Body of pancreas (tissue), 4 donors: ENCODE measurements at regions not wholly inside any gene's neighbourhood (a gene's known extent, or its start where the extent isn't known, plus 50 kb on each side); places are given as distances from the start of the nearest gene placed in this dataset.
A peak's percentile ranks its signal among the peaks of the same experiment; 100 is the strongest.

ENCODE experiments used
- ATAC-seq: fragments of 150-250 bp; one replicate; pipeline ENCODE4 v1.9.1; 2016
- DNase-seq, 4 donors: peaks; one replicate each; pipeline ENCODE4 v3.0.0-alpha.2; 2019
- H3K27ac ChIP-seq, 4 donors: fragments of 200-600 bp; sonication (generic); 1 replicate in 3 of 4; 2 replicates in 1 of 4; pipeline versions ENCODE4 v1.5.1 to v1.6.1; 2016 to 2019; ENCODE audit warnings: mild to moderate bottlenecking in 1 of 4, mixed read lengths in 1 of 4, moderate library complexity in 1 of 4
- H3K27me3 ChIP-seq, 2 donors: fragments of 200-600 bp; sonication (generic); one replicate each; pipeline ENCODE4 v1.6.0; 2016; ENCODE audit warnings: mild to moderate bottlenecking in 1 of 2
- H3K36me3 ChIP-seq, 2 donors: fragments of 200-600 bp; sonication (generic); replicated peaks in 1 of 2; 2 replicates each; pipeline ENCODE4 v1.5.1; 2016; ENCODE audit warnings: low read depth in 2 of 2; ENCODE audit not compliant: insufficient read depth in 1 of 2
- H3K4me1 ChIP-seq: fragments of 200-600 bp; sonication (generic); one replicate; pipeline ENCODE4 v1.6.0; 2016
- H3K4me3 ChIP-seq, 2 donors: fragments of 200-600 bp; sonication (generic); 1 replicate in 1 of 2; 2 replicates in 1 of 2; pipeline ENCODE4 v1.5.1; 2016 to 2019
- H3K9me3 ChIP-seq, 3 donors: fragments of 200-600 bp; sonication (generic); 1 replicate in 2 of 3; 2 replicates in 1 of 3; pipeline ENCODE4 v1.5.1; 2016
- POLR2A ChIP-seq, 3 donors: fragments of 450-650 bp; IDR thresholded peaks; one replicate each; pipeline ENCODE4 v1.6.1; 2016; ENCODE audit warnings: antibody characterized with exemption in 3 of 3, mild to moderate bottlenecking in 2 of 3
- WGBS, 2 donors: methylation state at CpG; one replicate each; pipeline ENCODE4 v1.1.5; 2017; 5-methylcytosine and 5-hydroxymethylcytosine counted together
- intact Hi-C: fragments of 100-400 bp; cut with DNase I; formaldehyde crosslinking; loops from one replicate; pipeline ENCODE4 v1.15.1; 2023
- TF ChIP-seq, protein P1 (sequence below), 7 experiments: fragments of 450-650 bp in 4 of 7; fragments of 200-600 bp in 3 of 7; sonication (generic) in 3 of 7; IDR thresholded peaks; one replicate each; pipeline ENCODE4 v1.5.1; 2016 to 2019; ENCODE audit warnings: antibody characterized with exemption in 7 of 7

DNA sequence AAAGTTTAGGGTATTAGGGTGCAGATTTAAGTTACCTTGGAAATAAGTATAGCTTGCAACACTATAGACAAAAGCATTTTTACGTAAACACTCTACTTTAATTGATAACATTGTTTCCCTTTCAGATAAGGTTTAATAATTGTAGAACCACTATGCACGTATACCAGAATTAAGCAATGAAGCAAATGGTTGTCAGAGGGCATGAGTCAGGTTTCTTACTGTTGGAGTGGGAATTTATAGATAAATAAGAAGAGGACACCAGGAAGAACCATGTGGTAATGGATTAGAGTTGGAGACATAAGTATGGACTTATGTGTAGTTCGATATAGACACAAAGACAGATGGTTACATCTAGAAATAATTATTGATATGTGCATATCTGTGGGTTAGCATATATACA, 355.6 kb downstream of the ETV1 start:
- H3K36me3 ChIP-seq: no peaks in the 10 kb centered on the region
- 57 to 64% methylated on average over 3 of the region's 3 CpGs for WGBS, 2 donors
- H3K27me3 ChIP-seq: no peaks in the 10 kb centered on the region
- intact Hi-C loops: no loop called here
- H3K9me3 ChIP-seq: no peaks in the 10 kb centered on the region
- ATAC-seq (no peak), DNase-seq (no peak)
- TF ChIP-seq POLR2A (IDR thresholded peaks at IDR 0.05): no peak
- TF ChIP-seq, protein P1, sequence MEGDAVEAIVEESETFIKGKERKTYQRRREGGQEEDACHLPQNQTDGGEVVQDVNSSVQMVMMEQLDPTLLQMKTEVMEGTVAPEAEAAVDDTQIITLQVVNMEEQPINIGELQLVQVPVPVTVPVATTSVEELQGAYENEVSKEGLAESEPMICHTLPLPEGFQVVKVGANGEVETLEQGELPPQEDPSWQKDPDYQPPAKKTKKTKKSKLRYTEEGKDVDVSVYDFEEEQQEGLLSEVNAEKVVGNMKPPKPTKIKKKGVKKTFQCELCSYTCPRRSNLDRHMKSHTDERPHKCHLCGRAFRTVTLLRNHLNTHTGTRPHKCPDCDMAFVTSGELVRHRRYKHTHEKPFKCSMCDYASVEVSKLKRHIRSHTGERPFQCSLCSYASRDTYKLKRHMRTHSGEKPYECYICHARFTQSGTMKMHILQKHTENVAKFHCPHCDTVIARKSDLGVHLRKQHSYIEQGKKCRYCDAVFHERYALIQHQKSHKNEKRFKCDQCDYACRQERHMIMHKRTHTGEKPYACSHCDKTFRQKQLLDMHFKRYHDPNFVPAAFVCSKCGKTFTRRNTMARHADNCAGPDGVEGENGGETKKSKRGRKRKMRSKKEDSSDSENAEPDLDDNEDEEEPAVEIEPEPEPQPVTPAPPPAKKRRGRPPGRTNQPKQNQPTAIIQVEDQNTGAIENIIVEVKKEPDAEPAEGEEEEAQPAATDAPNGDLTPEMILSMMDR (IDR thresholded peaks at IDR 0.05): no peak
- no peak overlapping the region for H3K27ac ChIP-seq
- no peaks in the 10 kb centered on the region for H3K4me1 ChIP-seq
- no peak overlapping the region for H3K4me3 ChIP-seq

DNA sequence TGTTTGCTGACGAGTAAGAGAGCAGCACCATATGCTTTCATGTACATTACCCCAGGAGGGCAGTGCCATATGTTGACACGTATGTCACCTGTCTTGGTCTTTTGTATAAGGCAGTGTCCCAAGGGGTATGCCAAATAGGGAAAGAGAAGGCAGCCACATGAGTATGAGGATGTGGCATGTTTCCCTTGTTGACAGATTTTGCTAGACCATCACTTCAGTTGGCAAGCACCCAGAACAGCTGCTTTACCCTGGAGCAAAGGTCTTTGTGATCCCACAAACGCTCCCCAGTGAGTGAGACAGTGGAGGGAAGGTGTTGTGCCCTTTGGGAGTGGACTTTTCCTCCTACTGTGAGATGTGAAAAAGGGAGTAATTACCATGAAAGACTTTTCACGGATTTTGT, 350.1 kb downstream of the ETV1 start:
- intact Hi-C loops: no loop called here
- 52 to 59% methylated on average over 4 of the region's 4 CpGs for WGBS, 2 donors
- TF ChIP-seq, protein P1 (IDR thresholded peaks at IDR 0.05): no peak
- no peak for TF ChIP-seq POLR2A (IDR thresholded peaks at IDR 0.05)

DNA sequence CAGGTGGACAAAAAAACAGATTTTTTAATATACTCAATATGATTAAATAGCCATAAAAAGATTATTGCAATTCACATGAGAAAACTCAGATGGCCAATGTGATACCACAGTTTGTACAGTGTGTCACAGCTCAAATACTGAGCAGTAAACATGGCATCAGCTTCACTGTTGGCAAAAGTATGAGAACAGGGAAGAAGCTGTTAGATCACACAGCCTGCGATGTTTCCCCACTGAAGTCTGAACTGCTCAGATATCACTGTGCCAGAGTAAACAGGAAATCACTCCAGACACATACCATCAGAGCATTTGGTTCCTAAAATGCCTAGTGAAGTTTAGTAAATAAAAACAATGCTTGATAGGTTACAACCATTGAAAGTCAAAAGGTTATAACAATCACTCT, 347.8 kb downstream of the ETV1 start:
- H3K4me3 ChIP-seq: no peak overlapping the region
- DNase-seq (peak in 2 of 4 donors; percentile 3 to 13), ATAC-seq (peak; percentile 53)

More for the DNA sequence above, 350.1 kb downstream of the ETV1 start:
- Histone ChIP-seq H3K36me3 (no peaks in the 10 kb centered on the region), H3K9me3 (no peaks in the 10 kb centered on the region), H3K27ac (no peak overlapping the region), H3K4me3 (no peak overlapping the region), H3K4me1 (no peaks in the 10 kb centered on the region), H3K27me3 (no peaks in the 10 kb centered on the region)
- peak in 1 of 4 donors; percentile 8 for DNase-seq
- no peak for ATAC-seq

DNA sequence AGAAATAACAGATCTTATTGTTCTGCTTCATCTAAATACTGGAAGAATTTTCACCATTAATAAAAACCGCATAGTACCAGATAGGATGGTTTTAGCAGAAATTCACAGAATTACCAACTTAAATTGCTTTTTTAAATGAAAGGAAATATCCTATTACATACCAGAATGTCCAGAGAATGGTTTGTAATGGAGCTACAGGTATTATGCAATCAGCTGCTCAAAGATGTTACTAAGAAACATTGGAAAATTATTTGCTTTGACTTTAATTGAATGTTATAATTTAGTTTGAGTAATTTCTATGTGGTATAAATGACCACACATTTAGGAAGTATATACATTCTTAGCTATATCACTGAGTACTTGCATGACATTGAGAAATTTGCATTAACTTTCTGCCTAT, 338.3 kb downstream of the ETV1 start:
- TF ChIP-seq, protein P1 (IDR thresholded peaks at IDR 0.05): no peak
- TF ChIP-seq POLR2A (IDR thresholded peaks at IDR 0.05): no peak
- ATAC-seq: no peak
- intact Hi-C loops: no loop called here
- 67 to 85% methylated on average over 1 of the region's 1 CpG for WGBS, 2 donors
- no peak overlapping the region for H3K27ac ChIP-seq
- no peaks in the 10 kb centered on the region for H3K9me3 ChIP-seq
- H3K27me3 ChIP-seq: no peaks in the 10 kb centered on the region
- no peaks in the 10 kb centered on the region for H3K36me3 ChIP-seq
- H3K4me3 ChIP-seq: no peak overlapping the region
- DNase-seq: no peak
- H3K4me1 ChIP-seq: no peaks in the 10 kb centered on the region

More for the DNA sequence above, 347.8 kb downstream of the ETV1 start:
- no peaks in the 10 kb centered on the region for H3K36me3 ChIP-seq
- no peaks in the 10 kb centered on the region for H3K27me3 ChIP-seq
- no peak overlapping the region for H3K27ac ChIP-seq
- WGBS, 2 donors: 5 to 12% methylated on average over 1 of the region's 1 CpG
- TF ChIP-seq POLR2A (IDR thresholded peaks at IDR 0.05): no peak
- TF ChIP-seq, protein P1 (IDR thresholded peaks at IDR 0.05): no peak
- intact Hi-C loops: no loop called here
- no peaks in the 10 kb centered on the region for H3K4me1 ChIP-seq
- no peaks in the 10 kb centered on the region for H3K9me3 ChIP-seq

DNA sequence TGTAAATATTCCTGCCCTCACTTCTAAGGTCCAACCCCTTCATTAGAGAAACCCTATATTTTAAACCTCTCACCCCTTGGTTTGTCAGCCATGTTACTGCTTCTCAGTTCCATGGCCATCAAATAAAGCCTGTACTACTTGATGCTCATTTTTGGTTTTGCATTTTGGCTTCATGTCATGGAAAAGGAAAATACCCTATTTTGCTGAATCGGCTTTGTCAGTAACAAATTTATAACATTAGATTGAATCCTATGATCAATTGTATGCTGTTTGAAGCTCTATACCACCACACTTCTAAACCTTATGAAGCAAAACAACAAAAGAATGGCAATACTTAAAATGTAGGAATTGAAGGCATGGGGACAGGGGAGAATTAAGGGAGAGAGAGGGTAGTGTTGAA, 333.1 kb downstream of the ETV1 start:
- Histone ChIP-seq H3K4me1 (no peaks in the 10 kb centered on the region), H3K27ac (no peak overlapping the region), H3K4me3 (no peak overlapping the region), H3K9me3 (no peaks in the 10 kb centered on the region), H3K27me3 (no peaks in the 10 kb centered on the region), H3K36me3 (no peaks in the 10 kb centered on the region)
- ATAC-seq: no peak
- intact Hi-C loops: no loop called here
- no peak for TF ChIP-seq POLR2A (IDR thresholded peaks at IDR 0.05)
- TF ChIP-seq, protein P1 (IDR thresholded peaks at IDR 0.05): no peak
- 86 to 88% methylated on average over 1 of the region's 1 CpG for WGBS, 2 donors
- DNase-seq: no peak
